PFSK-1 (cell line): ENCODE measurements at regions not wholly inside any gene's neighbourhood (a gene's known extent, or its start where the extent isn't known, plus 50 kb on each side); places are given as distances from the start of the nearest gene placed in this dataset.

ENCODE experiments used
- FOXP2 ChIP-seq: optimal IDR thresholded peaks from 2 replicates; pipeline ENCODE3; 2011; ENCODE audit warnings: borderline replicate concordance, control low read depth, inconsistent platforms; ENCODE audit not compliant: insufficient read depth; ENCODE audit errors: extremely low read length, extremely low read depth
- POLR2AphosphoS5 ChIP-seq: IDR thresholded peaks from 2 replicates; pipeline ENCODE4 v1.6.1; 2012; ENCODE audit warnings: low read depth, mild to moderate bottlenecking, control low read depth, low read length, moderate library complexity

DNA sequence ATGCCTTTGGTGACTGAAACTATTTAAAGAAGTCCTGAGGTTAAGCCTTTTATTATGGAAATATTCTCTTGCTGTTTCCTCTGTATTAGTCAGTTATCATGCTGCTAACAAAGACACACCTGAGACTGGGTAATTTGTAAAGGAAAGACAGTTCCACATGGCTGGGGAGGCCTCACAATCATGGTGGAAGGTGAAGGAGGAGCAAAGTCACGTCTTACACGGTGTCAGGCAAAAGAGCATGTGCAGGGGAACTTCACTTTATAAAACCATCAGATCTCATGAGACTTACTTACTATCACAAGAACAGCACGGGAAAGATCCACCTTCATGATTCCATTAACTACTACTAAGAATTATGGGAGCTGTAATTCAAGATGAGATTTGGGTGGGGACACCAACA lies 121.2 kb upstream of the GPR26 start:
- TF ChIP-seq POLR2AphosphoS5 (no peak), FOXP2 (no peak)
